ENCODE measurements at regions not wholly inside any gene's neighbourhood (a gene's known extent, or its start where the extent isn't known, plus 50 kb on each side); places are given as distances from the start of the nearest gene placed in this dataset.
"Not testable (repeated sequence)": the region's sequence is repeated elsewhere in the genome, so short reads cannot be mapped to it uniquely, and the experiment has no call there.

DNA sequence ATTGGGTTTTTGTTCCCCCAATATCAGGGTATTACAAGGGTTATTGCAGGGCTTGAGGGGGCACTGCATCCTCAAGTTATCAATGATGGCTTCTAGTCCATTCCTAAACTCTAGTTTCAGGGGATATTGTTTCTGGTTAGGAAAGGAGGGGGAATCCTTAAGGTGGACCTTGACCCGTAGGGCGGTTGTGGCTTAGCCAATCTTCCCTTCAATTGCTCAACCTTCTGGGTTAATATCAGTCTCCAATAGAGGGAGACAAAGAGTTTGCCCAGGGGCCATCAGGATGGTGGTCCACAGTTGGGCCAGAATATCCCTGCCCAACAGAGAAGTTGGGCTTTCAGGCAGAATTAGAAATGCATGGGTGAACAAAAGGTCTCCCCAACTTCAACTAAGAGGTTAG is 214.9 kb downstream of the BCHE start:
- no peak for DNase-seq

DNA sequence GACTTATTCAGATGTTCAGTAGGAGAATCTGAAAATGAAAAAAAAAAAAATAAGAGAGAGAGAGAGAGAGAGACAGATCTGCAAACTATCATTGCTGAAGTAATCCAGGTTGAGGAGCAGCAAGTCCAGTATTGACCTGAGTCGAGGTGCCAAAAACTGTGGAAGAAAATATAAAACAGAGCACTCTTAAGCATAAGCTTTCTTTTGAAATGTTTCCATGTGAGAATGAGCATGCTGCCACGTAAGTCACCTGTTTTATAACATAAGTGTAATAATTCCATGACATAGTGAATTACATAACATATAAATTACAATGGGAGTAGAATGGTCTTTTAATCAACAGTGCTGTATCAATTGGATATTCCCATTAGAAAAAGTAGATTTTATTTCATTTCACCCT is 218.2 kb downstream of the BCHE start:
- DNase-seq, result no peak

DNA sequence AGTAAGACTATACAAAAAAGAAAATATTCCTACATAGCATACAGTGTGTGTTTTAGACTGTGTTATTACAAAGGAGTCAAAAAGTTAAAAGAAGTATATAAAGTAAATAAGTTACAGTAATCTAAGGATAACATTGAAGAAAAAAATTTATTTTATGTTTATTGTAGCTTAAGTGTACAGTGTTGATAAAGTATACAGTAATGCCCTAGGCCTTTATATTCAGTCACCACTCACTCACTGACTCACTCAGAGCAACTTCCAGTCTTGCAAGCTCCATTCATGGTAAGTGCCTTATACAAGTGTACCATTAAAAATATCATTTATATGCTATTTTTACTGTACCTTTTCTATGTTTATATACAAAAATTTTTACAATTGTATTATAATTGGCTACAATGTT is 220.1 kb downstream of the BCHE start:
- no peak for DNase-seq

DNA sequence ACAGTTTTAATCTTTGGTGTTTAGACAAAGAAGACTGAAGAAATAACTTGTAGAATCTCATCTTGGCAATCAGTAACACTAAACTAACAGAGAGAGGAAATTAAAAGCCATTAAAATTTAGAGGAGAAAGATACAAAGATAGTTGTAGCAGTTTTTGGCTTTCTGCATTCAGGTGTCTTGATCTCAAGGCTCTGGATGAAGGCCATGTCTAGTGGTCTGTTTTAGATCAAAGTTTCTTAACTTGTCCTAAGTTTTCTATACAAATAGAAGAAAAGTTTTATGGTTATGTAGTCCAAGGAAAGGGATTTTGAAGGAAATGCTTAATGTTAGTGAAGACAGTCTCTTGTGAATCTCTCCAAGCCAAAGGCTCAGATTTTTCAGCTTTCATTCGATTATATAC is 222.9 kb downstream of the BCHE start:
- no peak for DNase-seq

DNA sequence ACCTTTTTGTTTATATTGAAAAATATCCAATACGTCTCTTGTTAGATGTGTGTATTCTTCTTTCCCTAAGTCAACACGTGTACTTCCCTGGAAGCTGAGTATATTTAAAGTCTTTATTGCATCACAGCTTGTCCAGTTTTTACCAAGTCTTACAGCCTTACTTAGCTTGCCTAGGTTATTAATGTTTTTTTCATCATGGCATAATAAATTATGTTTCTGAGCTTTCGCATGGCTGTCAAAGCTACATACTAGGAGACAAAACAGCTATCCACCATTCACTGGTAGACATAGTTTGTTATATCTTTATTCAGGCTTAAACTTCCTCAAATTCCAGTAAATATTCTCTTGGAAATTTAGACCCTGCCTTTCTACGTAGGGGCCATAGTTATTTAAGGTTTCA is 224.2 kb downstream of the BCHE start:
- no peak for DNase-seq

DNA sequence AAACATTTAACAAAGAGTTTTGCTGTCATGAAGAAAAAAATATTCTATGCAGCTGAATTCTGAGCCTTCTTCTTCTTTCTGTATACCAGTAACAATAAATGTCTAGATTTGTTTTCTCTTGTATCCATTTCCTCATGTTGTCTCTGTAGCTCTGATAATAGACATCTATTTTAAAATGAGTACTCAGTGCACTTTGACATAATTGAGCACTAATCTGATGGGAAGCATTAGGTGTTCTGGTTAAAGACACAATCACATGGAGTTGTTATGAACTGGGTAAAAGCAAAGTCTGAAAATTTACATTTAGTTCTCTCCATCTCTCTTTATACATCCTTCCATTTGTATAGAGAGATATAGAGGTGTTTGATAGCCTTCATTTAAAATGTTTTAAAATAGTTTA is 230.0 kb downstream of the BCHE start:
- DNase-seq, result no peak

DNA sequence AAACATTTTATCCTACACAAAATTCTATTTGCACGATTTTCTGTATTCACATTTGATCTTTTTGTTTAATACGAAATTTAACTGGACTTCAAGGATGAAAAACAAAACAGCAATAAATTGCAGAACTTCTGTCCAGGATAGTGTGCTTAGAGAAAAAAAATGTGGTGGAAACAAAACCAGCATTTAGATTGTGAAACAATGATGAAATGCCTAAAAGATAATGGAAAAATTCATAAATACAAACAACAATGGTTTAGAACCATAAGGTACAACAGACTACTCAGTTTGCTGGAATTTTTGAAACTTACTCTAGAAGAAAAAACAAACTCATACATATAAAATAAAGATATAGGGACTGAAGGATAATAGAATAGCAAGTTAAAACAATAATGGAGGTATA is 234.0 kb downstream of the BCHE start:
- DNase-seq, result no peak

DNA sequence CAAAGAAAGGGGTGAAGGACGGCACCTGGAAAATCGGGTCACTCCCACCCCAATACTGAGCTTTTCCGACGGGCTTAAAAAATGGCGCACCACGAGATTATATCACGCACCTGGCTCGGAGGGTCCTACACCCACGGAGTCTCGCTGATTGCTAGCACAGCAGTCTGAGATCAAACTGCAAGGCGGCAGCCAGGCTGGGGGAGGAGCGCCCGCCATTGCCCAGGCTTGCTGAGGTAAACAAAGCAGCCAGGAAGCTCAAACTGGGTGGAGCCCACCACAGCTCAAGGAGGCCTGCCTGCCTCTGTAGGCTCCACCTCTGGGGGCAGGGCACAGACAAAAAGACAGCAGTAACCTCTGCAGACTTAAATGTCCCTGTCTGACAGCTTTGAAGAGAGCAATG is 264.7 kb downstream of the BCHE start:
- not testable (repeated sequence) for DNase-seq

DNA sequence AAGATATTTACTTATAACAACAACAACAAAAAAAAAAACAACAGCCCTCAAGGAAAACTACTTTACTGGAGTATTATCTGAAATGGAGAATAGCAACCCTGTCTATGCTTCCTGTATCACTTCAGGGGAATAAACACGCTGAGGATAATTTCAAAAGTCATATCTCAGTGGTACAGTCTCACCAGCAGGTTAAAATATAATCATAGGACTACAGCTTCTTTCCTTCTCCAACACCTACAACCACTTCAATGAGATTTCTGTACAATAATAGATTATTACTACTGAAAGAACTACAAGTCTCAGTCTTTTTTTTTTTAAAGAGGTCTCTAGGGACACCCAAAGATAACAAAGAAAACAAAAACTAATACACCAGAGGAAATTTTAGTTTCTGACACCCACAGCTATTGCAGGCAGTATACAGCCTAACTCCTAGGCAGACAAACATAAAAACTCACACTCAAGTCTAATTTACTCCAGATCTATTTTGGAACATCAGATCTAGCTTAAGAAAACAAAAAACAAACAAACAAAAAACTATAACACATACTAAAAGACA is 268.2 kb downstream of the BCHE start:
- no peak for DNase-seq

DNA sequence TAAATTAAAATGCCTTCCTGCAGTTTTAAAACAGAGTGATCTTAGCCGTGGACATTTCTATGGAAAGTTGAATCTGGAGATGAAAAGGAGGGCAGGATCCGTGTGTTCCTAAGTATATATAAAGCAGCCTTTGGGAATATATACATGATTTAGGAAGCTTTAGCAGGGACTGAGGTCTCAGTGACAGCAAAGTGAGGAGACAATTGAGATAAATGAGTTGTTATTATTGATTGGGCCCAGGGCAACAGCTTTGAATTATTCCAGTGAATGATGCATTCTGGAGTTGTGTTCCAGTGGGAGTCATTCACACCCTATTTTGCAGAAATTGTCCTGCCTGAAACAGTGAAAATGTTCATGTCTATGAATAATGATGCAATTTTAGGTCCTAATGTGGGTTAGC is 281.4 kb downstream of the BCHE start:
- no peak for DNase-seq

DNA sequence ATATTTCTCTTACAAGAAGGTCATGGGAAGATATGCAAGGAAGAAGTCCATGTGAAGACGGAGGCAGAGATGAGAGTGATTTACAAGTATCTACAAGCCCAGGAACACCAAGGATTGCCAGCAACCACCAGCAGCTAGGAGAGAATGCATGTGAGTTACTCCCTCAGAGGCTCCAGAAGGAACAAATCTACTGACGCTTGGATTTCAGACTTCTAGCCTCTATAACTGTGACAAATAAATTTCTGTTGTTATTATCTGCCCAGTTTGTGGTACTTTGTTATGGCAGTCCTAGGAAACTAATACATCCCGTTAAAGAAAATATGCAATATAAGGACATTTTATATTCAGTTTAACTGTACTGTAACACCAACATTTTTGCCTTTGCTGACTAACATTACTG is 283.9 kb downstream of the BCHE start:
- no peak for DNase-seq

DNA sequence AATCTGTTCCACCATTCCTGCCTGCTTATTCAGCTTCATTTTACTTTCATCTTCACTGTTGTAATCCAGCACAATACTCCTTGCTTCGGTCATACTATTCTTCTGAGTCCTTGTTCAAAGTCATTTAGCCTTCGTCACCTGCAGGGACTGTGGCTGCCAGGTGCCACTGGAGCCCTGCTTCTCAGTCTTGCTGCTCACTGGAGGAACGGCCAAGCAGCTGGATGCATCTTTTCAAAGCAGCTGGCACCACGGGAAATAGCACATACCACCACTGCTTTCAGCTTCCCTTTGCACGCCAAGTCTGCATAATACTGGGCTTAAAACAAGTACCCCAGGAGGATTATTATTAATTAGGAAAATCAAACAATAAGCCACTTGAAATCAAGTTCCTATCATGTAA is 287.6 kb downstream of the BCHE start:
- DNase-seq, result no peak

DNA sequence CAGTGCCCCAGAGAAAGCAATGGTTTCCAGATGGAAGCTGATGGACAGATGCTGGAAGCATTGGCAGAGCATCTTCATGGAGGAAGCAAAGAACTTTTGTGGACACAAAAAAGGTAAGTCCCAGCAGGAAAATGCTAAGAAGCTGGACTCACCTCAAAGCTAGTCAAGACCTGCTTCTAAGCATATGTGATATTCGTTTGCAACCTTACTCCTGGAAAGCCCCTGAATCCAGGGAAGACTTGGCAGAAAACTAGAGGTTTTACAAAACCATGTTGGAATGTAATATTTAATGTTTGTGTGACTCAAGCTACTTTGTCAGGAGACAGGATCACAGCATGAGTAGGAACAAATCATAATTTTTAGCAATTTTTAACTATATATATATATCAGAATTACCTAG is 288.2 kb downstream of the BCHE start:
- no peak for DNase-seq

DNA sequence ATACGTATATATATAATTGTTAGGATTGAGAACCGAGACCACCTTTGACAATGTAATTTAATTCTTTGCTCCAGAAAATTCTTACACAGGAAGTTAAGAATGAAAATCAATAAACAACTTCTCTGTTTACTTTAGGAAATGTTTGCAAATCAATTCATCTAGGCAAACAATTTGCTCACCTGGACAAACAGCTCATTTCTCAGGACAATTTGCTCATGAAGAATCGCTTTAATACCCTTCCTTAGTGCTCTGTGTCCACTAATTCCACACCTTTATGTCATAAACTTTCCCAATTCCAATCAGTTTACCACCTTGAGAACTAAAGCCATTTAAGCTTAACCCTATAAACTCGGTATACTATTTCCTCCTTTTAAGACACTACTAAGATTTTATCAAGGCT is 292.2 kb downstream of the BCHE start:
- DNase-seq, result no peak

DNA sequence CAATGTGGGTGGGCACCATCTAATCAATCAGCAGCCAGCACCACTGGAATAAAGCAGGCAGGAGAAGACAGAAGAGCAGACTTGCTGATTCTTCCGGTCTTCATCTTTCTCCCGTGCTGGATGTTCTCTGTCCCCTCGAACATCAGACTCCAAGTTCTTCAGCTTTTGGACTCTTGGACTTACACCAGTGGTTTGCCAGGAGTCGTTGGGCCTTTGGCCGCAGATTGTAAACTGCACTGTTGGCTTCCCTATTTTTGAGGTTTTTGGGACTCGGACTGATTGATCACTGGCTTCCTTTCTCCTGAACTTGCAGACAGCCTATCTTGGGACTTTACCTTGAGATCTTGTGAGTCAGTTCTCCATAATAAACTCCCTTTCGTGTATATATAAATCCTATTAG is 292.8 kb downstream of the BCHE start:
- no peak for DNase-seq

DNA sequence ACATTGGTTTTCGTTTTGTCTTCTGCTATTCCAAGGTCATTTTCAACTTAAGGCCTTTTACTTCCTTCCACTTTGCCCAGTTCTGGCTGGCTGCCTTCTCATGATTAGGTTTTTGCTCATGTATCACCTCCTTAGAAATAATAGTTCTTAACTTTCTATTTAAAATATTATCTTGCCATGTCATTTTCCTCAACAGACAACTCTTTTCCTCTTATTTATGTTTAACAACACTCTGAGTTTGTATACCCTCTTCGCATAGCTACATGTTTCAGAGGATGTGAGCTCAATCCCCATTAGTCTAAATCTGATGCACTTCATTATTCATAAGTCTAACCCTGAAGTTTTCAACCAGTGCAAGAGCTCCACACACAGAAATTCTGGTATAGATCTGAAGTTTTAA is 299.1 kb downstream of the BCHE start:
- no peak for DNase-seq

DNA sequence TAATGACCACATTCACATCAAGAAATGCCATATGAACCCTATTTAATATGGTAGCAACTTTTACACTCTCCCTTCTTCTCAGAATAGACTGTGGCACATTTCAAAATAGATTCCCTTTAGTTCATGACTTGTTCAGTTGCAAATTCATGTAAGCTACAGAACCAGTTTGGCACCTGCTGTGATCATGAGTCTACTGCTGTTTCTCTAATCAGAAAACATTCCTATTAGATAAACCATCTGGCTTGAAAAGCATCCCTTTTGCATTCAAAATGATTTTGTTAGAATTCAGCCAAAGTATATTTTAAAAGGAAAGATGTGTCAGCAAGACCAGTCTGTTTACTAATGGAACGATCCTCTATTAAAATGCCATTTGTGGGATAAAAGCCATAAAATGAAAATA is 304.4 kb downstream of the BCHE start:
- no peak for DNase-seq

DNA sequence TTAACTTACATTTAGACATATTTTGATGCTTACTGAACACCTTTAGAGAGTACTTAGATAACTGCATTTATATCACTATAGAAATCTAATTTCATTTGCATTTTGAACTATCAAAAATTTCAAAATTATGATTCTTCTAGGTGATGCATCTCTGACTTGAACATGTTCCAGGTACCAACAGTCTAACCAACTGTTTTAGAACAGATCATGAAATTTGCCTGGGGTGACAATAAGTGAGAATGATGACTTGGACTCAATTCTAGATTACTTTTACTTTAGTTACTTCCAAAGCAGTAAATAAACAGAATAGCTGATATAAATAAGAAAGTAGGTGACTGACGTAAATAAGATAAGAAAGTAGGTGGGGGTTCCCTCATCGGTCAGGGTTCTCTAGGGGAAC is 307.8 kb downstream of the BCHE start:
- no peak for DNase-seq

DNA sequence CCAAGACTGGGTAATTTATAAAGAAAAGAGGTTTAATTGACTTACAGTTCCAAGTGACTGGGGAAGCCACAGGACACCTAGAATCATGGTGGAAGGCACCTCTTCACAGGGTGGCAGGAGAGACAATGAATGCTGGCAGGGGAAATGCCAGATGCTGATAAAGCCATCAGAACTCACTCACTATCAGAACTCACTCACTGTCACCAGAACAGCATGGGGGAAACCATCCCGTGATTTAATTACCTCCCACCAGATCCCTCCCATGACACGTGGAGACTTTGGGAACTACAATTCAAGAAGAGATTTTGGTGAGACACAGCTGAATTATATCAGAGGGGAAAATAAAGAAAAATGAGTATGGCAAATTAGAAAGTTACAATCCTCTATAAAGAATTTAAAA is 310.9 kb downstream of the BCHE start:
- DNase-seq, result no peak

DNA sequence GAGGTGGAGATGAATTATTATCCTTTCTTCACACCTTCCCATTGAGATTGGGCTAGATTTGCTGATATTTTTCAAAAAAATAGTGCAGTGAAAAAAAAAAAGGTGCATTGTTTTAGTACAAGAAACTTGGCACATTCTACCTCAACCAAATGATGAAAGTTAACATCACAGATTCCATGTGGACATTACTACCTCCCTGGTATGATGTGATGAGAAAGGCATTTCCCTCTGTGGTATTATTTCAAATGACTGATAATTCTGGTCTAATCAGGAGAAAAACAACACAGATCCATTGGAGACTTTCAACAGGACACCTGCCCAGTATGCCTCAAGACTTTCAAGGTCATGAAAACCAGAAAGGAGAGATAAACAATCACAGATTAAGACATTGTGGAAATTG is 313.4 kb downstream of the BCHE start:
- DNase-seq, result no peak

DNA sequence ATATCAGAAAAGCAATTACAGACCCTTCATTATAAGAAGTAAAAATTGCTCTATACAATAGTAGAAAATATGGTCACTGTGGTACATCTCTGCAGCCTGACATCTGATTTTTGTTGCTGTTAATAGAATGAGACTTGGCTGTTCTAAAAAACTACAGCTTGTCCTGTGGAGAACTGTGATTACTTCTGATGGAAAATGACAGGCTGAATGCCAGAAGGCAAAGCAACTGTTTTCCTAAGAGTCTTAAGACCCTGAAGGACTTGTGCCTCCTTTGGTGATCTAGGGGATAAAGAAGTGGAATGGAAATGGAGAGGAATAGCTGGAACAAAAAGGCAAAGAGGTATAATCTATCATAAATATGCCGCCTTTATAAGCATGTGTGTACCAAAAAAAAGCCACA is 314.8 kb downstream of the BCHE start:
- no peak for DNase-seq

DNA sequence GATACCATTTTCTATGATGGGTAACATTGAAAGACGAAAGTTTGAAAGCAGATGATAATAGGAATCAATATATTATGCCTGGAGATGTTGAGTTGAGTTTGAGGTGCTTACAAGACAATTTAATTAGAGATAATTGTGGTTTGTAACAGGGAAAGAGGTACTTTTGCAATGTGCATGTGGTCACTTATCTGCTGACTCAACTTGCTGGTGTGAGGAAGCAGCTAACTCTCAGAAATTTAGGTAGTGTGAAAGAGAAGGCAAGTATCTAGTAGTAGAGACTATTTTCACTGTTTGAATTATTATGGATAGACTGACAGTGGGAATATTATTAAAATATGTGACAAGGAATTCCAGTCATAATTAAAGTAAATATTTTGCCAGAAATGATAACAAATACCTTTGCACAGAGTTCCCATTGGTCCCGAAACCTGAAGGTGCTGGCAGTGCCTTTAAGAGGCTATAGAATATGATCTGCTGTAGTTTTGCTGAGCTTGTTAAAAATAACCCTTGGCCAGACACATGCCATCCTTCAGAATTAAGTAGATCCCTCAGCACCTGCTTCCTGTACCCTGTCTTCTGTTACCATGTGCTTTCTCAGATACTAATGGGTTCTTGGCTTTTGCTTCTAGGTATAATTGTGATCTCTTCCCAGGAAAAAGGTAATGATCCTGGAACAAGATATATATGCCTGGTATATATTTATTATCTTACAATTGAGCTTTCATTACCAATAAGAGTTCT is 315.9 kb downstream of the BCHE start:
- no peak for DNase-seq

DNA sequence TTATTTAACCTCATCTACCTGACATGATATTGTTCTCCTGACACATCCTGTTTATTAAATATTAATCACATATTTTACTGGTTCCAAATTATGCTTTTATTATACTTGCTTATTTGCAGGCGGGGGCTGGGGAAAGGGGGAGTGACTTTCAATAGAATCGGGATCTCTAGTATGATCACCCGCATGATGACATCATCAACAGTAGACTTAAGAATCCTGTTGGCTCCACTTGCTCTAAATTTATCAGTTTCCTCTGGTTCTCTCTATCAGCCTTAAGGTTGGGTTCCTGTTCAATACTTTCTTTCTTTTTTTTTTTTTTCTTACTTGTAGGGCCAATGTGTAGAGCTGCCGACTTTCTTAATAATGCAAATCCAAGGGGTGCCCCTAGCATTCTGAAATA is 317.5 kb downstream of the BCHE start:
- DNase-seq, result no peak

DNA sequence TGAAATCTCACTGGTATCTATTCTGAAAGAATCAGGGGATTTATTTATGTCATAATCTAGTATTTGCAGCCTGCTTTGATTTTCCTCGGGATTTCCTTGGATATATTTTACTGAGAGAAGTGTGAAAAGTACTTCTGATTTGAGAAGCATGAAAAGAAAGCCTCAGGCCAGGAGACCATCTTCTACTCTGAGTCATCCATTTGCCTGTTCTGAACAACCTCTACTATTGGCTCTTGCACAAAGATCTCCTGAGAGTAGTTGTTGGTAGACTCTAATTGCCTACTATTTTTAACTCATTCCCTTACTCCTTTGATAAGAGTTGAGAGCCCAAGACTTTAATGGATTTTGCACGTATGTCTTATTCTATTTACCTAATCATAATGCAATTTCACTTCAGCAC is 318.9 kb downstream of the BCHE start:
- no peak for DNase-seq
